SK-N-MC (cell line): ENCODE measurements at regions not wholly inside any gene's neighbourhood (a gene's known extent, or its start where the extent isn't known, plus 50 kb on each side); places are given as distances from the start of the nearest gene placed in this dataset.
"Not testable (repeated sequence)": the region's sequence is repeated elsewhere in the genome, so short reads cannot be mapped to it uniquely, and the experiment has no call there.

Experiments used
- EZH2 ChIP-seq: fragments of 200-600 bp; sonication (generic); IDR thresholded peaks from one replicate; pipeline ENCODE4 v1.6.1; 2017; ENCODE audit warnings: antibody characterized with exemption
- FOXP2 ChIP-seq: optimal IDR thresholded peaks from 2 replicates; pipeline ENCODE3; 2011; ENCODE audit warnings: mild to moderate bottlenecking, moderate library complexity; ENCODE audit not compliant: insufficient read depth; ENCODE audit errors: extremely low read length, control extremely low read depth
- POLR2AphosphoS5 ChIP-seq: IDR thresholded peaks from 2 replicates; pipeline ENCODE4 v1.6.1; 2012; ENCODE audit warnings: mild to moderate bottlenecking, low read depth, low read length, borderline replicate concordance

DNA sequence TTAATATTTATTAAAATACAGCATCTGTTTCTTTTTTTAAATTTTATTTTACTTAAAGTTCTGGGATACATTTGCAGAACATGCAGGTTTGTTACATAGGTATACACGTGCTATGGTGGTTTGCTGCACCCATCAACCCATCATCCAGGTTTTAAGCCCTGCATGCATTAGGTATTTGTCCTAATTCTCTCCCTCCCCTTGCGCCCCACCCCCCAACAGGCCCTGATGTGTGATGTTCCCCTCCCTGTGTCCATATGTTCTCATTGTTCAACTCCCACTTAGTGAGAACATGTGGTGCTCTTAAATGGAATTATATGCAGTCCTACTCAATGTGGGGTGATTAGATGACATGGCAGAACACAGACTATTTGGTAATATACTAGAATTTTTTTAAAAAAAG, 1147.7 kb upstream of the ALCAM start:
- TF ChIP-seq EZH2, POLR2AphosphoS5, FOXP2: not testable (repeated sequence)
